Activated CD4-positive, alpha-beta T cell treated with anti-CD3 and anti-CD28 coated beads, Interleukin-10, Interleukin-2, amounts not matched to agents 100 ng/mL and 50 ng/mL, durations not matched to agents 16 hours and 8 hours (primary cell): ENCODE measurements at regions not wholly inside any gene's neighbourhood (a gene's known extent, or its start where the extent isn't known, plus 50 kb on each side); places are given as distances from the start of the nearest gene placed in this dataset.

Experiments used
- DNase-seq: peaks from one replicate; pipeline ENCODE4 v3.0.0-alpha.2; 2020

GRCh38 chr7:69134316-69134715, 464.0 kb upstream of the AUTS2 start:
- no peak for DNase-seq

DNA sequence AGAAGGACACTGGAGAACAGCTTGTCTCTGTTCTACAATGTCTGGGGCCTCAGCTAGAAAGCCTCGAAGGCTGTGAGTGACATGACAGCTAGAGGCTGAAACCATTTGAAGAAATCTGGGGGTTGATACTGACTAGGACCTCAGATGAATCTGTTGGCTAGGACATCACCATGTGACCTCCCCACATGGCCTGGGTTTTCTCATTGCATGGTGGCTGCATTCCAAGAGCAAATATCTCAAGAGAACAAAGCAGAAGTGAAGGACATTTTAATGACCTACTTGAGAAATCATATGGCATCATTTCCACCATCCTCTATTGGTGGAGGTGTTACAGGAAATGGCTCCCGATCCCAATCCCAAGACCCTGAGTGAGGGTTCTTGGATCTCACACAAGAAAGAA, 450.6 kb upstream of the AUTS2 start:
- DNase-seq, result no peak

DNA sequence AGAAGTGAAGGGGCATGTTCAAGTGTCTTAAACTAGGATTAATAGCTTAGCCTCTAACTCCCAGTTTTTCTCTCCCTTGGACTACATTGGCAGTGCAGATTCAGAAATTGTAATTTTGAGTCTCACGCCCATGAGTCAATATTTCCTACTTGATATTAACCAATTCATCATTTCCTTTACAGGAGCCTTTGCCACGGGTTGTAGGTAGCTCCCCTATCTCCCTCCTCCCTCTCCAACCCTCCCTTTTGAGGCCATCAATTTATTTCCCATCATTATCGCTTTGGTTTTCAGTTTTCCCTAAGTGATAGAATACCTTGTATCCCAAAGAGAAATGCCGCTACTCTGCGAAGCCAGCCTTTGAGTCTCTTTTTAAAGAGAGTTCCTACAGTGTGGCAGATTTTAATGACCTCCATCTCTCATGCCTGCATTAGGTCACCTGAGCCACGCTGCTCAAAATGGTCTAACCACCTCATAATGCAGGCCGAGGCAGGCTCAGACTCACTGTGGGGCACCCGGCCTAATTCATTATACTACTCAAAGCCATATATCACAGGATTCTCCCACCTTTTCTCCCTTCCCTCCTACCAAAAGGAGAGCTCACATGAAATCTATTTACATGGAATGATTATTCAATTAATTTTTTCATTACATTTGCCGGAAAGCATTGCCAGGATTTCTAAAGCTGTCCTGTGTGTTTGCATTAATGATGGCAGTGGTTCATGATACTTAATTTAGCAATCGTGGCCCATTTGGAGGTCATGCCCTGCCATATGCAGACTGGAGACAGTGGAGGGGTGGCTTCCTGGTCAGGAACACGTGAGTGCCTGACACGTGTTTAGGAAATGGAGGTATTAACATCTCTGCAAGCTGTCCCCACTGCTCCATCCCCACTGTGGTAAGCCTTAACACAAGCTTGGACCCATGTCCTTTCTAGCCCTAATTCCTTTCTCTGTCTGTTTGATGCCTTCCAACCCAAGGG, 448.2 kb upstream of the AUTS2 start:
- DNase-seq, result no peak

DNA sequence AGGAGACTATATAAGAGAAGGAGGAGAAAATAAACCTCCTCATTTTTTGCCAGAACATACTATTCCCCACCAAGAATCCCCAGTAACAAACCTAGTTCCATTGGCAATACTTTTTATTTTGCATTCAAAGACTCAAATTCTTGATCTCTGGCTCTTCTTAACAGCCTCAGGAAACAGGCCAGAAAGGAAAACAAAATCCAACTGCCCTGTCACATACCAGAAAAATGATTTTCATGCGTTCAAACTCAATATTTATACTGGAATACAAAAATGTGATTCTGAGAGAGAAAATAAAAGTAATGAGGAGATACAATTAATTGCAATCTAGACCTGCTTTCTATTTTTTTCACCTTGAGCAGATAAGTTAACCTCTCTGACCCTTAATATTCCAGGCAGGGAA, 435.9 kb upstream of the AUTS2 start:
- no peak for DNase-seq

DNA sequence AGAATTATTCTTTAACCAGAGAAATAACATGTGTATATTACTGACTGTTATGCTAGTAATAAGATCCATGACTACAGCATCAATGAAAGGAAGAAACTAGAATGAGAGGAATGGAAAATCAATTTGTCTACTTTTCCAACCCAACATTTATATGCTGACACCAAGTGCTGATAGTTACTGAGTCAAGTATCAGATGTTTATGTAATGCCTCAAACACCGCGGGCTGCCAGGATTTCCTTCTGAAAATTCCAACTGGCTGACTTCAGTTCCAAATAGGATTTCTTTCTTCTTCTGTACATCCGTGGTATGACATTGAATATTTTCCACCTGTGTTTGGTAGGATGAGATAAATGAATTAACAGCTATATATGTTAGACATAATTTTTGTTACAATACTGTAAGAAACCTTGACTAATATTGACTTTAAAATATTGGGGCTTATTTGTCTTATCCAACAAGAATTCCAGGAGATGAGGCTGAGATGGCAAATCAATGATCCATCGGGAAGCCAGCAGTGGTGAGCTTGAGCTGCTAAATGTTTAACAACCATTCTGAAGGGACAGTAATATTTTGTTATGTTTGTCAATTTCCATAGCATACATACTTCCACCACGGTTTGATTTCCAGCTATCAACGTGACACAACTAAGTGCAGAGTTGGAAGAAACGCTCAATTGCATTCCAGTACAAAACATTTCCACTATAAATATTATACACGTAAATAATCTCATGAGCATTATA, 435.2 kb upstream of the AUTS2 start:
- DNase-seq, result no peak

- DNase-seq, result no peak
Measured at GRCh38 chr7:69166979-69167516, 431.2 kb upstream of the AUTS2 start.

- DNase-seq, result no peak
Measured at GRCh38 chr7:69169386-69169785, 428.9 kb upstream of the AUTS2 start.

DNA sequence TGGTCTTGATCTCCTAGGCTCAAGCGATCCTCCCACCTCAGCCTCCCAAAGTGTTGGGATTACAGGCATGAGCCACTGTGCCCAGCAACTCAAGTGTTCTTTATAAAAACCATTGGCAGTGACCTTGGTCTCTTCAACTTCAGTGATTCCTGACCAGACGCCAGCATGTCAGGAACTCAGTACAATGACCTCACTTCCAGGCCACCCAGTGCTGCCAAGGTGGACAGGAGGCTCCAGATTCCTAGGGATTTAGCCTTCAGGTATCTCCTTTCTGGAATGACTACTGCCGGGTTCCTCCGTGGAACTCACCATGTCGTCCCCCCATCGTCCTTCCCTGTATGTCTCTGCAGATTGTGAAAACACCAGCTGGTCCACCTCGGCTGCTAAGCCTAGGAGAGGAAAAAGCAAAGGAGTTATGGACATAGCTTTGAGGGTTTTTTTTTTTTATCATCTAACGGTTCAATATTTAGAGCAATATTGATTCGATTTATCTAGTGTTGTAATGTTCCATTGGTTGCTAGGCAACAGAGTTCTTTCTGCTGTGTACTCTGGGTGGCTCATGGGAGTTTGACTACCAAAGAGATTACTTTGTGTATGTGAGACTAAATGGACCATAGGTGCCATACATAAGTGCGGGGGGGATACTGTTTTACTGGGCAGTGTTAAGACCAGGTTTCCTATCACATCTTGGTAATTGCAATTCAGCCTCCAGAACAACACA, 425.8 kb upstream of the AUTS2 start:
- DNase-seq, result no peak

DNA sequence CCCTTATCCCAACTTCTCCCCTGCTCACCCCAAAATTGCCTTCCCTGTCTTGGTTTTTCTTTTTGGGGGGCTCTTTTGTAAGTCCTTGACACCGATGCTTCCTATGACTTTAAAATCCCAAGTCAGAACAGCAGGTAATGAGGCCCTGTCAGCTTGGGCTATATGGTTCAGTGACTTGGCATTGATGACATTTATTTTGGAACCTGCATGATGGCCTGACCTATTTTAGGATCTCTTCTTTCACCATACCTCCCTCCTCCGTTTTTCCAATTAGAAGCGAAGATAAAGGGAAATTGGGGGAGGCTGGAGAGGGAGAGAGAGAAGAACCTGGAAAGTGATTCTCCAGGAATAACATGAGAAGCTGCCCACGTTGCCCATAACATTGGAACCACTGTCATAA, 424.9 kb upstream of the AUTS2 start:
- DNase-seq, result no peak

GRCh38 chr7:69173846-69174245, 424.4 kb upstream of the AUTS2 start:
- DNase-seq, result no peak

GRCh38 chr7:69176841-69177240, 421.4 kb upstream of the AUTS2 start:
- no peak for DNase-seq

DNA sequence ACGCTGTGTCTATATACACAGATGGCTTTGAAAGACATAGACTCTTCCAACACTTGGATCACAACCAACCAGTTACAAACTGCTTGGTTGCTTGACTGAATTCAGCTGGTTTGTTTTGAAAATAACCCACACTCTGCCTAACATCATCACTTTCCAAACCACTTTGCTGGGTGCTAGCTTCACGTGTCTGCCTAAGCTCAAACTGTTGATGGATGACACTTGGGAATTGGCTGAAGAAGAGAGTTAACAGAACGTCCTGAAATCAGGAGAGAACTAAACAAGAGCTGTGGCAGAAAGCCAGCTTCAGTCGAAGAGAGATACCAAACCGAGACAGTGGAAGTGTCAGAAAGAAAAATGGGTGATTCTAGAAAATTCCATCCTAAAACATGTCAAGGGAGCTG, 420.8 kb upstream of the AUTS2 start:
- no peak for DNase-seq

- DNase-seq, result no peak
Measured at GRCh38 chr7:69177941-69178494, 420.3 kb upstream of the AUTS2 start.

DNA sequence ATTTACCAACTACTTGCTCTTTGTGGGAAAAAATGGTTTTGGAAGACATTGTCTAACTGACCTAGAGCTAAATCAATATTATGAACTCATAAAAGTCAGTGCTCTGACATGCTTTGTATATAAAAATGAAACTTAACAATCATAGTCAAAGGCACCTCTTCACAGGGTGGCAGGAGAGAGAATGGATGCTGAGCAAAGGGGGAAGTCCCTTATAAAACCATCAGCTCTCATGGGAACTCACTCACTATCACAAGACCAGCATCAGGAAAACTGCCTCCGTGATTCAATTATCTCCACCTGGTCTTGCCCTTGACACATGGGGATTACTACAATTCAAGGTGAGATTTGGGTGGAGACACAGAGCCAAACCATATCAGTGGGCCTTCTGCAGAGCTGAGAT, 417.6 kb upstream of the AUTS2 start:
- DNase-seq, result no peak

GRCh38 chr7:69182596-69183467, 415.4 kb upstream of the AUTS2 start:
- no peak for DNase-seq

- DNase-seq, result no peak
Measured at GRCh38 chr7:69184339-69184738, 413.9 kb upstream of the AUTS2 start.

GRCh38 chr7:69185170-69185569, 413.1 kb upstream of the AUTS2 start:
- no peak for DNase-seq

DNA sequence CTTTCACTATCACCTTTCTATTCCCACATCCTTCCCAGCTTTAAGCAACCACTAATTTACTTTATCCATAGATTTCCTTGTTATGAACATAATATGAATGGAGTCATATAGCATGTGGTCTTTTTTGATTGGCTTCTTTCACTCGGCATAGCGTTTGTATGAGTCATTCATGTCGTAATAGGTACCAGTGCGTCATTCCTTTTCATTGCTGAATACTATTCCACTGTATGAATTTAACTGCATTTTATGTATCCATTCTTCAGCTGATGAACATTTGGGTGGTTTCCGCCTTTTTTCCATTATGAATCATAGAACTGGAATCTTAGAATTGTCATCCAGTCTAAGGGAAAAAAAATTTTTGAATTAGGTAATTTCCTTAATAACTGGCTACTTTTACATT, 411.3 kb upstream of the AUTS2 start:
- DNase-seq, result no peak

- no peak for DNase-seq
Measured at GRCh38 chr7:69187824-69188333, 410.4 kb upstream of the AUTS2 start.

- no peak for DNase-seq
Measured at GRCh38 chr7:69189406-69189805, 408.9 kb upstream of the AUTS2 start.

DNA sequence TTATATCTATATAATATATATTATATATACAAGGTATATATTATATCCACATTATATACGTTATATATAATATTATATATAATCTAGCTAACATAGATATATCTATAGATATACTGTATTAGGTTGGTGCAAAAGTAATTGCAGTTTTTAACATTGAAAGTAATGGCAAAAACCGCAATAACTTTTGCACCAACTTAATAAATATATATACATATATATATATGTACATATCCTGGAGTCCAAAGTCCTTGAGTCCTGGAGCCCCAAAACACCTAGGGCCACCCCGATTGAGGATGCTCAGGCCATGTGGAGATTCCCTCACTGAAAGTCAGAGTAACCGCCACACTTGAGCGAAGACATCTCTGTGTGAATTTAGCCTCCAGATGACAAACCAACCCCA, 408.2 kb upstream of the AUTS2 start:
- no peak for DNase-seq

- DNase-seq, result no peak
Measured at GRCh38 chr7:69190763-69191162, 407.5 kb upstream of the AUTS2 start.
